HEK293 (cell line): ENCODE measurements at regions not wholly inside any gene's neighbourhood (a gene's known extent, or its start where the extent isn't known, plus 50 kb on each side); places are given as distances from the start of the nearest gene placed in this dataset.

ENCODE experiments used
- CTCF ChIA-PET: fragments of 350-600 bp; formaldehyde crosslinking; extraction: SDS; loops from one replicate; lab custom pipeline; 2021; ENCODE audit warnings: antibody characterized with exemption; lab: Yijun Ruan, JAX
- POLR2A ChIA-PET: fragments of 300-600 bp; formaldehyde crosslinking; extraction: SDS; loops from one replicate; lab custom pipeline; 2020; ENCODE audit warnings: antibody characterized with exemption, inconsistent platforms; lab: Yijun Ruan, JAX
- H3K27ac ChIP-seq: fragments of 200-500 bp; sonication (Bioruptor generic); 2 replicates; pipeline ENCODE4 v1.5.1; 2014; ENCODE audit warnings: low read depth, low read length, control low read depth, inconsistent platforms; ENCODE audit errors: extremely low read depth
- H3K36me3 ChIP-seq, 2 experiments: fragments of 200-500 bp in 1 of 2; sonication (Bioruptor generic) in 1 of 2; 1 replicate in 1 of 2; 2 replicates in 1 of 2; pipeline ENCODE4 v1.5.1; 2014 to 2017; ENCODE audit warnings: inconsistent platforms in 2 of 2, low read length in 2 of 2; ENCODE audit not compliant: control insufficient read depth in 2 of 2, insufficient read depth in 1 of 2
- H3K4me1 ChIP-seq: fragments of 200-500 bp; sonication (Bioruptor generic); 2 replicates; pipeline ENCODE4 v1.5.1; 2014; ENCODE audit warnings: mild to moderate bottlenecking, low read length, inconsistent platforms; ENCODE audit not compliant: control insufficient read depth, insufficient read depth
- H3K4me3 ChIP-seq: 2 replicates; pipeline ENCODE4 v1.5.1; 2011; ENCODE audit warnings: low read depth, mild to moderate bottlenecking, control low read depth, low read length, moderate library complexity
- H3K9me3 ChIP-seq: fragments of 200-500 bp; sonication (Bioruptor generic); 2 replicates; pipeline ENCODE4 v1.5.1; 2014; ENCODE audit warnings: low read depth, low read length, inconsistent platforms; ENCODE audit not compliant: control insufficient read depth, insufficient read depth
- BCL11B ChIP-seq: fragments of 450-650 bp; formaldehyde crosslinking; IDR thresholded peaks from 2 replicates; pipeline ENCODE4 v1.5.1; 2016; ENCODE audit warnings: low read depth, missing biosample characterization, missing genetic modification characterization
- GLI4 ChIP-seq: fragments of 450-650 bp; formaldehyde crosslinking; IDR thresholded peaks from 2 replicates; pipeline ENCODE4 v1.5.1; 2016; ENCODE audit warnings: missing biosample characterization, missing genetic modification characterization
- HOXA7 ChIP-seq: sonication (generic); formaldehyde crosslinking; IDR thresholded peaks from 2 replicates; pipeline ENCODE4 v1.8.1; 2022; ENCODE audit warnings: missing genetic modification reagents, borderline replicate concordance
- KLF10 ChIP-seq: fragments of 450-650 bp; IDR thresholded peaks from 2 replicates; pipeline ENCODE4 v1.5.1; 2018; ENCODE audit warnings: missing biosample characterization, mild to moderate bottlenecking, missing genetic modification characterization
- ZIC2 ChIP-seq: fragments of 450-650 bp; formaldehyde crosslinking; IDR thresholded peaks from 2 replicates; pipeline ENCODE4 v1.5.1; 2016; ENCODE audit warnings: missing biosample characterization, missing genetic modification characterization
- ZNF138 ChIP-seq: fragments of 450-650 bp; formaldehyde crosslinking; IDR thresholded peaks from 2 replicates; pipeline ENCODE4 v1.5.1; 2016; ENCODE audit warnings: missing biosample characterization, missing genetic modification characterization, borderline replicate concordance
- ZNF157 ChIP-seq: fragments of 450-650 bp; formaldehyde crosslinking; IDR thresholded peaks from 2 replicates; pipeline ENCODE4 v1.5.1; 2016; ENCODE audit warnings: missing biosample characterization, missing genetic modification characterization
- ZNF184 ChIP-seq: fragments of 450-650 bp; IDR thresholded peaks from 2 replicates; pipeline ENCODE4 v1.5.1; 2018; ENCODE audit warnings: missing biosample characterization, mild to moderate bottlenecking, missing genetic modification characterization
- ZNF214 ChIP-seq: fragments of 450-650 bp; formaldehyde crosslinking; IDR thresholded peaks from 2 replicates; pipeline ENCODE4 v1.5.1; 2017; ENCODE audit warnings: missing biosample characterization, mild to moderate bottlenecking, missing genetic modification characterization, borderline replicate concordance
- ZNF221 ChIP-seq: fragments of 450-650 bp; formaldehyde crosslinking; IDR thresholded peaks from 2 replicates; pipeline ENCODE4 v1.5.1; 2017; ENCODE audit warnings: missing biosample characterization, missing genetic modification characterization, borderline replicate concordance
- ZNF24 ChIP-seq: fragments of 450-650 bp; formaldehyde crosslinking; IDR thresholded peaks from 2 replicates; pipeline ENCODE4 v1.5.1; 2016; ENCODE audit warnings: missing biosample characterization, missing genetic modification characterization
- ZNF335 ChIP-seq: fragments of 450-650 bp; formaldehyde crosslinking; conservative IDR thresholded peaks from 2 replicates; pipeline ENCODE4 v1.5.1; 2016; ENCODE audit warnings: missing biosample characterization, missing genetic modification characterization
- ZNF354C ChIP-seq: fragments of 450-650 bp; formaldehyde crosslinking; IDR thresholded peaks from 2 replicates; pipeline ENCODE4 v1.5.1; 2016; ENCODE audit warnings: missing biosample characterization, missing genetic modification characterization, low read depth, borderline replicate concordance
- ZNF433 ChIP-seq: fragments of 450-650 bp; formaldehyde crosslinking; IDR thresholded peaks from 2 replicates; pipeline ENCODE4 v1.5.1; 2016; ENCODE audit warnings: missing biosample characterization, missing genetic modification characterization, low read depth
- ZNF629 ChIP-seq: fragments of 450-650 bp; formaldehyde crosslinking; IDR thresholded peaks from 2 replicates; pipeline ENCODE4 v1.5.1; 2017; ENCODE audit warnings: missing biosample characterization, missing genetic modification characterization
- ZNF654 ChIP-seq: fragments of 450-650 bp; formaldehyde crosslinking; IDR thresholded peaks from 2 replicates; pipeline ENCODE4 v1.5.1; 2016; ENCODE audit warnings: low read depth, missing biosample characterization, missing genetic modification characterization
- ZNF704 ChIP-seq: fragments of 450-650 bp; formaldehyde crosslinking; IDR thresholded peaks from 2 replicates; pipeline ENCODE4 v1.5.1; 2016; ENCODE audit warnings: missing biosample characterization, missing genetic modification characterization
- ZNF830 ChIP-seq: fragments of 450-650 bp; IDR thresholded peaks from 2 replicates; pipeline ENCODE4 v1.5.0; 2018; ENCODE audit warnings: missing biosample characterization, missing genetic modification characterization, low read depth, mild to moderate bottlenecking, moderate library complexity
- ZSCAN30 ChIP-seq: fragments of 450-650 bp; IDR thresholded peaks from 2 replicates; pipeline ENCODE4 v1.5.1; 2018; ENCODE audit warnings: missing biosample characterization, mild to moderate bottlenecking, missing genetic modification characterization, moderate library complexity
- ZXDB ChIP-seq: fragments of 450-650 bp; formaldehyde crosslinking; IDR thresholded peaks from 2 replicates; pipeline ENCODE4 v1.5.1; 2016; ENCODE audit warnings: missing biosample characterization, missing genetic modification characterization
- TF ChIP-seq, protein P1 (sequence below): fragments of 450-650 bp; formaldehyde crosslinking; IDR thresholded peaks from 2 replicates; pipeline ENCODE4 v1.5.1; 2016; ENCODE audit warnings: missing biosample characterization, missing genetic modification characterization
- TF ChIP-seq, protein P2 (sequence below): fragments of 450-650 bp; formaldehyde crosslinking; IDR thresholded peaks from 2 replicates; pipeline ENCODE4 v1.5.1; 2016; ENCODE audit warnings: missing biosample characterization, missing genetic modification characterization, borderline replicate concordance
- TF ChIP-seq, protein P3 (sequence below): fragments of 450-650 bp; formaldehyde crosslinking; IDR thresholded peaks from 2 replicates; pipeline ENCODE4 v1.5.1; 2016; ENCODE audit warnings: missing biosample characterization, missing genetic modification characterization

GRCh38 chr18:41326311-41326710 lies 628.7 kb upstream of the PIK3C3 start:
- H3K4me1 ChIP-seq, result no peaks in the 10 kb centered on the region
- H3K27ac ChIP-seq, result no peak overlapping the region
- POLR2A ChIA-PET, result no interaction called here
- TF ChIP-seq ZNF138 (tag by site-specific recombination), result no peak
- TF ChIP-seq, all 188 proteins: peak for 0
- H3K9me3 ChIP-seq, result no peaks in the 10 kb centered on the region
- H3K4me3 ChIP-seq, result no peak overlapping the region
- no peaks in the 10 kb centered on the region for H3K36me3 ChIP-seq
- CTCF ChIA-PET, result interaction anchor here (0.7 kb wide), 1 partner anchor 124 kb away, joined by 3 read pairs; no protein-coding TSS in a partner anchor

DNA sequence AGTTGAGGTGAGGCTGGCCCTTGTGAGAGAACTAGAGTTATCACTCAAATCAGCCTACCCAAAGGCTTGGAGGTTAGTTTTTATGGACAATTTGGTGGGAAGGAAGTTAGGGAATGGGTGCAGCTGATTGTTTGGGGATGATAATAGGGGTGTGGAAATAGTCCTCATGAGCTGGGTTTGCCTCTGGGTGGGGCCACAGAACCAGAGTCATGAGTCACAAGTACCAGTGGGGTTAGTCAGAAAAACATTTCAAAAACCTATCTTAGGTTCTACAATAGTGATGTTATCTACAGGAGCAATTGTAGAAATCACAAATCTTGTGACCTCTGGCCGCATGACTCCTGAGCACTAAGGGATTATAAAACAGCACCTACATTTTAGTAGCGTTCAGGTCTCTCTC lies 630.1 kb upstream of the PIK3C3 start:
- TF ChIP-seq ZNF184 (tag by site-specific recombination), result no peak
- TF ChIP-seq BCL11B (tag by site-specific recombination), result no peak
- TF ChIP-seq ZXDB (tag by site-specific recombination), result no peak
- TF ChIP-seq ZNF24, result no peak
- TF ChIP-seq ZNF830 (tag by site-specific recombination), result no peak
- no peak for TF ChIP-seq ZSCAN30 (tag by site-specific recombination)
- TF ChIP-seq GLI4 (tag by site-specific recombination), result no peak
- TF ChIP-seq, protein P1, sequence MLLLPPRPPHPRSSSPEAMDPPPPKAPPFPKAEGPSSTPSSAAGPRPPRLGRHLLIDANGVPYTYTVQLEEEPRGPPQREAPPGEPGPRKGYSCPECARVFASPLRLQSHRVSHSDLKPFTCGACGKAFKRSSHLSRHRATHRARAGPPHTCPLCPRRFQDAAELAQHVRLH (tag by site-specific recombination), result no peak
- no peak for TF ChIP-seq KLF10 (tag by site-specific recombination)
- no peak for TF ChIP-seq ZNF335
- no peak for TF ChIP-seq ZNF157 (tag by site-specific recombination)
- TF ChIP-seq ZIC2 (tag by site-specific recombination), result no peak
- no peak for TF ChIP-seq ZNF704
- no peak for TF ChIP-seq ZNF433 (tag by site-specific recombination)
- no peak for TF ChIP-seq ZNF629 (tag by site-specific recombination)
- TF ChIP-seq, protein P2, sequence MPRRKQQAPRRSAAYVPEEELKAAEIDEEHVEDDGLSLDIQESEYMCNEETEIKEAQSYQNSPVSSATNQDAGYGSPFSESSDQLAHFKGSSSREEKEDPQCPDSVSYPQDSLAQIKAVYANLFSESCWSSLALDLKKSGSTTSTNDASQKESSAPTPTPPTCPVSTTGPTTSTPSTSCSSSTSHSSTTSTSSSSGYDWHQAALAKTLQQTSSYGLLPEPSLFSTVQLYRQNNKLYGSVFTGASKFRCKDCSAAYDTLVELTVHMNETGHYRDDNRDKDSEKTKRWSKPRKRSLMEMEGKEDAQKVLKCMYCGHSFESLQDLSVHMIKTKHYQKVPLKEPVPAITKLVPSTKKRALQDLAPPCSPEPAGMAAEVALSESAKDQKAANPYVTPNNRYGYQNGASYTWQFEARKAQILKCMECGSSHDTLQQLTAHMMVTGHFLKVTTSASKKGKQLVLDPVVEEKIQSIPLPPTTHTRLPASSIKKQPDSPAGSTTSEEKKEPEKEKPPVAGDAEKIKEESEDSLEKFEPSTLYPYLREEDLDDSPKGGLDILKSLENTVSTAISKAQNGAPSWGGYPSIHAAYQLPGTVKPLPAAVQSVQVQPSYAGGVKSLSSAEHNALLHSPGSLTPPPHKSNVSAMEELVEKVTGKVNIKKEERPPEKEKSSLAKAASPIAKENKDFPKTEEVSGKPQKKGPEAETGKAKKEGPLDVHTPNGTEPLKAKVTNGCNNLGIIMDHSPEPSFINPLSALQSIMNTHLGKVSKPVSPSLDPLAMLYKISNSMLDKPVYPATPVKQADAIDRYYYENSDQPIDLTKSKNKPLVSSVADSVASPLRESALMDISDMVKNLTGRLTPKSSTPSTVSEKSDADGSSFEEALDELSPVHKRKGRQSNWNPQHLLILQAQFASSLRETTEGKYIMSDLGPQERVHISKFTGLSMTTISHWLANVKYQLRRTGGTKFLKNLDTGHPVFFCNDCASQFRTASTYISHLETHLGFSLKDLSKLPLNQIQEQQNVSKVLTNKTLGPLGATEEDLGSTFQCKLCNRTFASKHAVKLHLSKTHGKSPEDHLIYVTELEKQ (tag by site-specific recombination), result no peak
- CTCF ChIA-PET, result no interaction called here
- POLR2A ChIA-PET, result no interaction called here
- Histone ChIP-seq H3K4me3 (no peak overlapping the region), H3K4me1 (no peaks in the 10 kb centered on the region), H3K36me3 (no peaks in the 10 kb centered on the region), H3K27ac (no peak overlapping the region), H3K9me3 (no peaks in the 10 kb centered on the region)

DNA sequence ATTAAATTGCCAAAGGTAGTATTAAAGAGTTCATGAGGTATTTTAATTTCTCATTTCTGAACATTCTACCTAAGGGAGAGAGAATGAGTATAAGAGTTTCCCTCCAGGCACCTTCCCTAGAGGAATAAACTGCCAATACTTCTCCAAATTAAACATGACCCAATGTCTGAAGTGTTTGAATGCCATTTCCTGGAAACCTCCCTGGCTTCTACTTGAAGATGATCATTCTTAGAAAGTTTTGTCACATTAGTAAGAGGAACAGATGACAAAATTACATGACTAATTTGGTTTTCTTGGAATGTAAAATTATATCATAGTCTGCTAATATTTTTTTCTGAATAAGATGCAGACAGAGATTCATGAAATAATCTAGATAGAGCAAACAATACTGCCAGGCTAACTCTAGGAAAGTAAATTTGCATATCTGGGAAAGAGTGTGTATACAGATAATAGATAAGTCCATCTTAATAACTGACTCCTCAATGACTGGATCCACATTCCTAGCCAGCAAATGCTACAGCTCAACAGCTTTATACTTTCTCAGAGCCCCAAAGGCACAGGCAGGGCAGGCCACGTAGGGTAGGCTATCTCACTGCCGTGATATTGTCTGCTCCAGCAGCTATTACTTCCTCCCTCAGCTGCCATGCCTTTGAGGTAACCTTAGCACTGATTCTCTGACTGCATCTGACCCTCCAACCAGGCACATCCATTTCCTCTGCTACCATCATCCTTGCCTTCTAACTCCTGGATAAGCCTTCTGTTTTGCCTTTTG lies 630.8 kb upstream of the PIK3C3 start:
- POLR2A ChIA-PET, result no interaction called here
- TF ChIP-seq HOXA7 (CRISPR knock-in tag), result no peak
- TF ChIP-seq ZNF214 (tag by site-specific recombination), result no peak
- TF ChIP-seq, protein P3, sequence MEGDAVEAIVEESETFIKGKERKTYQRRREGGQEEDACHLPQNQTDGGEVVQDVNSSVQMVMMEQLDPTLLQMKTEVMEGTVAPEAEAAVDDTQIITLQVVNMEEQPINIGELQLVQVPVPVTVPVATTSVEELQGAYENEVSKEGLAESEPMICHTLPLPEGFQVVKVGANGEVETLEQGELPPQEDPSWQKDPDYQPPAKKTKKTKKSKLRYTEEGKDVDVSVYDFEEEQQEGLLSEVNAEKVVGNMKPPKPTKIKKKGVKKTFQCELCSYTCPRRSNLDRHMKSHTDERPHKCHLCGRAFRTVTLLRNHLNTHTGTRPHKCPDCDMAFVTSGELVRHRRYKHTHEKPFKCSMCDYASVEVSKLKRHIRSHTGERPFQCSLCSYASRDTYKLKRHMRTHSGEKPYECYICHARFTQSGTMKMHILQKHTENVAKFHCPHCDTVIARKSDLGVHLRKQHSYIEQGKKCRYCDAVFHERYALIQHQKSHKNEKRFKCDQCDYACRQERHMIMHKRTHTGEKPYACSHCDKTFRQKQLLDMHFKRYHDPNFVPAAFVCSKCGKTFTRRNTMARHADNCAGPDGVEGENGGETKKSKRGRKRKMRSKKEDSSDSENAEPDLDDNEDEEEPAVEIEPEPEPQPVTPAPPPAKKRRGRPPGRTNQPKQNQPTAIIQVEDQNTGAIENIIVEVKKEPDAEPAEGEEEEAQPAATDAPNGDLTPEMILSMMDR, result no peak
- TF ChIP-seq ZNF221 (tag by site-specific recombination), result no peak
- TF ChIP-seq ZNF629 (tag by site-specific recombination), result no peak
- TF ChIP-seq ZNF354C (tag by site-specific recombination), result no peak
- TF ChIP-seq ZNF654 (tag by site-specific recombination), result no peak
- Histone ChIP-seq H3K36me3 (no peaks in the 10 kb centered on the region), H3K9me3 (no peaks in the 10 kb centered on the region), H3K27ac (no peak overlapping the region), H3K4me3 (no peak overlapping the region), H3K4me1 (no peaks in the 10 kb centered on the region)
- CTCF ChIA-PET, result no interaction called here
